Activated CD8-positive, alpha-beta T cell treated with anti-CD3 and anti-CD28 coated beads for 36 hours (primary cell): ENCODE measurements at regions not wholly inside any gene's neighbourhood (a gene's known extent, or its start where the extent isn't known, plus 50 kb on each side); places are given as distances from the start of the nearest gene placed in this dataset.

Experiments
- ATAC-seq: fragments of 200-7000 bp; cut with Tn5 transposase; one replicate; pipeline ENCODE4 v1.10.0; 2021; ENCODE audit warnings: mild to moderate bottlenecking, moderate library complexity
- CTCF ChIA-PET: fragments of 350-600 bp; sonication (Branson Sonifier 250); formaldehyde crosslinking; loops from one replicate; lab custom pipeline; 2021; ENCODE audit warnings: antibody characterized with exemption; lab: Charles Lee
- POLR2A ChIA-PET: fragments of 350-600 bp; sonication (Branson Sonifier 250); formaldehyde crosslinking; loops from one replicate; lab custom pipeline; 2021; ENCODE audit warnings: antibody characterized with exemption; lab: Charles Lee
- DNase-seq: peaks from one replicate; pipeline ENCODE4 v3.0.0-alpha.2; 2020
- H3K27ac Mint-ChIP-seq: one replicate; pipeline ENCODE4 v1.8.0; 2021; ENCODE audit warnings: mild to moderate bottlenecking, mixed read lengths
- H3K27me3 Mint-ChIP-seq: one replicate; pipeline ENCODE4 v1.8.0; 2021; ENCODE audit warnings: mixed read lengths
- H3K36me3 Mint-ChIP-seq: one replicate; pipeline ENCODE4 v1.8.0; 2021; ENCODE audit warnings: low read depth, mixed read lengths
- H3K4me1 Mint-ChIP-seq: one replicate; pipeline ENCODE4 v1.8.0; 2021; ENCODE audit warnings: low read depth, mixed read lengths
- H3K4me3 Mint-ChIP-seq: one replicate; pipeline ENCODE4 v1.8.0; 2021; ENCODE audit warnings: mild to moderate bottlenecking, moderate library complexity, mixed read lengths
- H3K9me3 Mint-ChIP-seq: one replicate; pipeline ENCODE4 v1.8.0; 2021; ENCODE audit warnings: mixed read lengths
- CTCF ChIP-seq: fragments of 200-600 bp; IDR thresholded peaks from one replicate; pipeline ENCODE4 v1.8.0; 2022; ENCODE audit warnings: antibody characterized with exemption, mild to moderate bottlenecking
- intact Hi-C: fragments of 100-400 bp; cut with micrococcal nuclease; formaldehyde crosslinking; loops from one replicate; pipeline ENCODE4 v1.10.0; 2022

GRCh38 chr4:186878203-186878776 is 154.6 kb upstream of the FAT1 start:
- ChIA-PET CTCF (no interaction called here), POLR2A (no interaction called here)
- Mint-ChIP-seq H3K4me3 (no peak overlapping the region), H3K27me3 (no peaks in the 10 kb centered on the region), H3K36me3 (no peaks in the 10 kb centered on the region), H3K4me1 (no peaks in the 10 kb centered on the region), H3K9me3 (peaks cover 4% of the 10 kb centered on the region), H3K27ac (no peak overlapping the region)
- no peak for DNase-seq
- no peak for ATAC-seq
- intact Hi-C loops: no loop called here
- no peak for TF ChIP-seq CTCF

DNA sequence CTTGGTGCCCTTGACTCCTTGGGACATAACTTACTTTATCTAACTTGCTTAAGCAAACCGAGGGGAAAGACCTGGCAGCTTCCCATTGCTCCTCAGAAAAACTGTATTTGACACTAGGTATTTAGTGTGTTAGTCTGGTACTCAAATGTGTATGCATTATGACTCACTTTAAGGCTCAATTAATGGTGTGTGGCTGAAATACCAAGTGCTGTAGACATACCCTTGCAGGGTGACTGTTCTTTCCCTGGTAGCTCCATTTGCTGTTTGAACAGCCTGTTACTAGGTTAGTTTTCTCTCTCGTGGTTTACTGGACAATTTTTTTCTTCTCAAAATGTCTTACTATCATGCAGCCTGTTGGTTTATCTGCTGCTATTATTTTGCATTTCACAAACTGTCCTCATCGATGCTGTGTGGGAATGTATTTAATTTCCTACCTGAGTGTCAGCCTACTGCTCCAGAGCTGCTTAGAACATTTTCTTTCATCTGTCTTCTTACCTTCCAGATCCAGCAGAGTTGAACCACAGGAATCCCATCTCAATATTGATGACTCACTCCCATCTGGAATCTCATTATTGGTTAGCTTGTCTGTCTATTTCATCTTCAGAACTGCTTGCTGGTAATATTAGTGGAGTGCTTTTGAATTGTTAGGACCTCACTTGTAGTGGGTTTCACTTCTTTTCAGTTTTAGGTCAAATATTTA is 158.0 kb upstream of the FAT1 start:
- no peak for TF ChIP-seq CTCF
- no peak for DNase-seq
- intact Hi-C loops: no loop called here
- H3K27me3 Mint-ChIP-seq: no peaks in the 10 kb centered on the region
- H3K36me3 Mint-ChIP-seq: no peaks in the 10 kb centered on the region
- CTCF ChIA-PET: no interaction called here
- no peak overlapping the region for H3K4me3 Mint-ChIP-seq
- POLR2A ChIA-PET: no interaction called here
- H3K9me3 Mint-ChIP-seq: peaks cover 1% of the 10 kb centered on the region
- no peaks in the 10 kb centered on the region for H3K4me1 Mint-ChIP-seq
- ATAC-seq: no peak
- no peak overlapping the region for H3K27ac Mint-ChIP-seq

- DNase-seq (no peak), ATAC-seq (no peak)
- intact Hi-C loops: no loop called here
- Mint-ChIP-seq H3K4me1 (no peaks in the 10 kb centered on the region), H3K27me3 (no peaks in the 10 kb centered on the region), H3K9me3 (peaks cover 1% of the 10 kb centered on the region), H3K27ac (no peak overlapping the region), H3K36me3 (no peaks in the 10 kb centered on the region), H3K4me3 (no peak overlapping the region)
- ChIA-PET POLR2A (no interaction called here), CTCF (no interaction called here)
- no peak for TF ChIP-seq CTCF
Observed at GRCh38 chr4:186882293-186882692, 158.6 kb upstream of the FAT1 start.

DNA sequence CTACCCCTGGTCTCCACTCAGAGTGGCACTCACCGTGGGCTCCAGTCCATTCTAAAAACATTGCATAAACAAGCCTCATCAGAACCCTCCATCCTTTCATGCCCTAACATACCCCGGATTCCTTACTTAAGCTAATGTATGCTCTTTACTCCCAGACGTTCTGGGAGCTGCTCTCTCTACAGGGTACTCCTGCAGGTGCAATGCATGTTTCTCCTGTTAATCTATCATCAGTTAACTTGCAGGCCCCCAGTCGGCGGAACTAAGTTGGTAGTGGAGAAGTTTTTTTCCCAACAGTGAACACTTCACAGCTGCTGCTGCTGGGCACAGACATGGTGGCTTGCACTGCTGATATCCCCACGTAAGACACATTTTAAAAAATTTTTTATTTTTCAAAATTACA is 161.6 kb upstream of the FAT1 start:
- intact Hi-C loops: no loop called here
- DNase-seq: no peak
- Mint-ChIP-seq H3K36me3 (no peaks in the 10 kb centered on the region), H3K4me1 (no peaks in the 10 kb centered on the region), H3K27ac (no peak overlapping the region), H3K4me3 (no peak overlapping the region), H3K27me3 (no peaks in the 10 kb centered on the region), H3K9me3 (peaks cover 3% of the 10 kb centered on the region)
- CTCF ChIA-PET: no interaction called here
- no peak for TF ChIP-seq CTCF
- POLR2A ChIA-PET: no interaction called here
- ATAC-seq: no peak

DNA sequence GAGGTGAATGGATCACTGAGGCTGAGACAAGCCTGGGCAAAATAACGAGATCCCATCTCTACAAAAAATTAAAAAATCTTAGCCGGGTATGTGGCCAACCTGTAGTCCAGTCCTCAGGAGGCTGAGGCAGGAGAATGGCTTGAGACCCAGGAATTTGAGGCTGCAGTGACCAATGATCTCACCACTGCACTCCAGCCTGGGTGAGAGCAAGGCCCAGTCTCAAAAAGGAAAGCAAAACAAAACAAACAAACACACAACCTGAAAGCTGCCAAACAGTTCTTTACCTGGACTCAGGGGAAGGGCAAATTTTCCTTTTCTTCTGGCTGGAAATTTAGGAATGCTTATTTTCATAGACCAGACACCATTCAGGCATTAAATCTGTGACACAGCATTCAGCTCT is 163.1 kb upstream of the FAT1 start:
- DNase-seq (no peak), ATAC-seq (no peak)
- no peaks in the 10 kb centered on the region for H3K27me3 Mint-ChIP-seq
- no peaks in the 10 kb centered on the region for H3K36me3 Mint-ChIP-seq
- no peak overlapping the region for H3K4me3 Mint-ChIP-seq
- intact Hi-C loops: no loop called here
- no peak for TF ChIP-seq CTCF
- ChIA-PET POLR2A (no interaction called here), CTCF (no interaction called here)
- peaks cover 4% of the 10 kb centered on the region for H3K9me3 Mint-ChIP-seq
- no peaks in the 10 kb centered on the region for H3K4me1 Mint-ChIP-seq
- H3K27ac Mint-ChIP-seq: no peak overlapping the region
